NCI-H2196 (cell line): ENCODE measurements at regions not wholly inside any gene's neighbourhood (a gene's known extent, or its start where the extent isn't known, plus 50 kb on each side); places are given as distances from the start of the nearest gene placed in this dataset.

Experiments used
- DNase-seq: peaks from one replicate; lab custom pipeline; 2025; ENCODE audit not compliant: unreplicated experiment; lab: John Stamatoyannopoulos, UW

DNA sequence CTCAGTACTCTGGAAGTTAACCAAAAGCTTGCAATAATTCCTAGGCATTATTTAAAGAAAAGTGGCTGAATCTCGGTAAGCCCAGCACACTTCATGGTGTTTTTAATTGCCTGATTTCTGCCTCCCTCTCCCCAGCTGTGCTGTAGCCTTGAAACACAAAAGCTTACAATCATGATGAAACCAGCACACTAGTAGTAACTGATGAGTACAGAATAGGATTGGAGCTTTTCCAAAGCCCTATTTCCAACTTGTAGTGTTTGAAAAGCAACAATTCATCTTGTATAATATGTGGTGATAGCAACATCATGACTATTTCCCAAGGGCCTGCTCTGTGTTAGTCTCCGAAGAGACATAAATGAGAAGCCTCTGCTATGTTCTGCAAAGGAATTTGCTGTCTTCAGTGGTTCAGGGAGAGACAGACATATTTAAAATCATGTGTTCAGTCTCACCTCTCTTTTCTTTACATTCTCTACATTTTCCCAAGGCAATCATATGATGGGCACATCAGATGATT, 1015.0 kb downstream of the BCL11A start:
- no peak for DNase-seq

DNA sequence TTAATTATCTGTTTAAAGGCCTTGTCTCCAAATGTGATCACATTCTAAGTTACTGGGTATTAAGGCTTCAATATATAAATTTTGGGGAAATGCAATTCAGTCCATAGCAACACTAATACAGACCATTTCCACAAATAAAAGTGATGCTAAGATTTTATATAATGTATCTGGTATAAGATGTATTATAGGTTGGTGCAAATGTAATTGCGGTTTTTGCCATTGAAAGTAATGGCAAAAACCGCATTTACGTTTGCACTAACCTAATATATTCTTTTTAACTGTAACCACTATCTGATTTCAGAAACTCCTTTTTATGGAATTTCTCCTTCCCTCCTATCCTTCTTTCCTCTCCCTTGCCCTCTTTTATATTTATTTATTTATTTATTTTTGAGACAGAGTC, 1020.6 kb downstream of the BCL11A start:
- no peak for DNase-seq

DNA sequence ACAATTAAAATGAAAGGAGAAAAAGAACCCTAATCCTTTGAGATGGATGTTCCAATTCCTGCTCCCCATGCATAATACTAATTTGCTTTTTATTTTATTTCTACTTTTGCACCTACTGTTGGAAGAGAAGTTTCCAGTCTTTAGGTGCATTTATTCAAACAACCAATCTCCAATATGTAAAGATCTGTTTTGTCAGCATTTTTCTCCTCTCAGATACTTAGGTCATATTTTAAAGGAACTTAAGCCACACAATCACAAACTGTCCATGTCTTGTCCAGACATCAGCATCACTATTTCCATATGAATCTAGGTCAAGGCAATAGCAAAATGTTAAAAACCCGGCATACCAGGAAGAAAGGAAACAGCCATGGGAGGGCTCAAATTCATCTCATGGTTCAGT, 1023.2 kb downstream of the BCL11A start:
- DNase-seq, result no peak

DNA sequence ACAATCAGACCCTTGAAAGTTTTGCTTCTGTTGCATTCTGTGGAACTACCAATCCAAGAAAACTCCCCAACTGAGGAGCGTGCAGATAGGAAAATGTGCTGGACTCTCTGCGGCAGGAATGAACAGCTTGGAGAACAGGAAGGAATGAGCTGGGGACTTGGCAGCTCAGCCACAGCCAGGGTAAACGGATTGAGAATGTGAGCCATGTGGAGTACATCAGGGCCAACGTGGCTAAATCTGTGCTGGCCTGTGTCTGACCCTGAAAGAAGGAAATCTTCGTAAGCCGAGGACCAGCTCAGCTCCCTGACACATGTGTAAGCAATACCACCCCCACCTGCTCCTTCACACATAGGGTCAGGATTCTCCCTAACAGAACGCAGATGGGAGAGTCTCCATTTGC, 1023.7 kb downstream of the BCL11A start:
- no peak for DNase-seq

DNA sequence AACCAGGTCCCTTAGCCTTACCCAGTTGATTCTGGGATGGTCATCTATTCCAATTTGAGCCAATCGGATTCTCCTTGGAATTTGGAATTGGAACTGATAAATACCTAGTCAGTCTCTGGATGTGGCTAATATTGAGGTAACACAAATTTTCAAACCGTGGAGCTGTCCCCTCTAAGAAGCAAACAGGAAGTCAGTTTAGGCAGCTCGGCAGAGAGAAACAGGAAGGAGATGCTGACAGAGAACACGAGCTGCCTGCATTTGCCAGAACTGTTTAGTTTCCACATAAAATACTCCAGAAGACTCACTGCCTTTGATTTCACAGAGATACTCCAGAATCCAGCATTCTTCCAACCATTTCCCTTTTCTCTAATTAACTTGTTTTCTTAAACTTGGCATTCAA, 1024.9 kb downstream of the BCL11A start:
- DNase-seq, result no peak

DNA sequence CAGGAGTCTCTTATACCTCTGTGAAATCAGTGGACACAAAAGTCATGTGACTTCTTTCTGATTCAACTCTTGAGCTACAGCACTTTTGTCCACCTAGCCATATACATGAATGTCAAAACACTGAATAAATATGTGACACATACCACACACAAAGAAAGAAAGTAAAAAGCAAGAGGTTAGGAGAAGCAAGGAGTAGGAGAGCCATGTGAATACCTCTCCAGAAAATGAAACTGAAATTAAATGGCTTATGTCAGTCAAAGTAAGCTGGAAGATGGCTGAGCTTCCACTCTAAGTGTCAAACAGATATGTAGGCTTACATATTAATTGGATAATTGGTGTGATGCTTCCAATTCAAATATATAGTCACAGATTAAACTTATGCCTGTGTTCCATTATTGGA, 1050.5 kb downstream of the BCL11A start:
- DNase-seq, result no peak

DNA sequence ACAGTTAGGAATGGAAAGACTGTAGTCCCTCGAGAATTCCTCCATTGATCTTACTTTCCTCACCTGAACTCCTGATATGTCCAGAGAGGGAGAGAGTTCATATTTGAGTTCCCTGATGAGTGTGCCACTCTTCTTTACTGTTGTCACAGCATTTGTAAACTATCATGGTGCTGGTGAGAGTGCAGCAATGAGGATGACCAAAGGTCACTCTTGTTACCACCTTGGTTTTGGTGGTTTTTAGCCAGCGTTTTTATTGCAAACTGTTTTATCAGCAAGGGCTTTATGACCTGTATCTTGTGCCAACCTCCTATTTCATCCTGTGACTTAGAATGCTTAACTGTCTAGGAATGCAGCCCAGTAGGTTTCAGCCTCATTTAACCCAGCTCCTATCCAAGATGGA, 1062.5 kb downstream of the BCL11A start:
- no peak for DNase-seq

DNA sequence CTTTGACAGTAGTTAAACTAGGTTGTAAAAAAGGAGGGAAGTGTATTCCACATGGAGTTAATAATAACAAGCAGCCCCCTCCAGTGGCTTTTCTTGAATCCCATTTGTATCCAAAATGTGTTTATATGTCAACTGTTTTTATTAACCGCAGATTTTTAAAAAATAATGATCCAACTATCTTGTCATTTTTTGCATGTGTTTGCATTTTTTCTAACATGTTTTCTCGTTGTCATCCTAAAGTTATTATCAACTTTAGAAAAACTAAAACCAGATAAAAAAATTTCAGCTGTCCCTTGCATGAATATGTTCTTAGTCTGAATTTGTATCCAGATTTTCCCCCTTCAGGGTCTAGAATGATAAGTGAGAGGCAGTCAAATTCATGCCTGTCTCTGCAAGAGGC, 1063.3 kb downstream of the BCL11A start:
- no peak for DNase-seq

DNA sequence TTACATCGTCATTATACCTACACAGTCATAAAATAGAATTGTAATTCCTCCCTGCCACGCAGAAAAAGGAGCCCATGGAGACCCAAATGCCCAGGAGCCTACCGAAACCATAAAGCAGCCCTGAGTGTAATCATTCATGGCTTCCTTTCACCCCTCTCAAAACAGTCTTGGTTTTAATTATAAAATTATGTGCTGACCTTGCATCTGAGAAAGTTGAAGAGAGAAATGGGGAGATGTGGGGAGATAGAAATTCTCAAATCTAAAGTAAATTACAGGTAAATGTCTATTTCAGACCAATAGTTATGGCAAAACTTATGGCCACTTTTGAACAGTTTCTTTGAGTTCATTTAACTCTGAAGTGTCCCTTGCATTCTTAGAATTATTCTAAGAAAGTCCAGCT, 1068.8 kb downstream of the BCL11A start:
- no peak for DNase-seq

DNA sequence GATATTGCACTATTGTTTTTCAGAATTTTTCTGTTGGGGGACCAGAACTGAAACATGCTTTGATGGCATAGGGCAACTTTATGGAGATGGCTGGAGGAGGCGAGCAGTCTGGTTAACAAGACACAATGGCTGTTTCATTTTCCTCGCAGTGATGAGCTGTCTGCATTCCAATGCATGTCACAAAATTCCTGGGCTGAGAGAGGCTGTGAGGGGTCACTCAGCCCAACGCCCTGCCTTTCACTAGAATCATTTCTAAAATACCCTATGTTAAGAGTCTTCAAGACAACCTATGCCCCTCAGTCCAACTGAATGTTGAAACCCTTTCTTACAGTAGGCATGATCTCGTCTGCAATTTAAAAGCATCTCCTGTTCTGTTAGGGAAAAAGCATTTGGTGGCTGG, 1090.0 kb downstream of the BCL11A start:
- no peak for DNase-seq

DNA sequence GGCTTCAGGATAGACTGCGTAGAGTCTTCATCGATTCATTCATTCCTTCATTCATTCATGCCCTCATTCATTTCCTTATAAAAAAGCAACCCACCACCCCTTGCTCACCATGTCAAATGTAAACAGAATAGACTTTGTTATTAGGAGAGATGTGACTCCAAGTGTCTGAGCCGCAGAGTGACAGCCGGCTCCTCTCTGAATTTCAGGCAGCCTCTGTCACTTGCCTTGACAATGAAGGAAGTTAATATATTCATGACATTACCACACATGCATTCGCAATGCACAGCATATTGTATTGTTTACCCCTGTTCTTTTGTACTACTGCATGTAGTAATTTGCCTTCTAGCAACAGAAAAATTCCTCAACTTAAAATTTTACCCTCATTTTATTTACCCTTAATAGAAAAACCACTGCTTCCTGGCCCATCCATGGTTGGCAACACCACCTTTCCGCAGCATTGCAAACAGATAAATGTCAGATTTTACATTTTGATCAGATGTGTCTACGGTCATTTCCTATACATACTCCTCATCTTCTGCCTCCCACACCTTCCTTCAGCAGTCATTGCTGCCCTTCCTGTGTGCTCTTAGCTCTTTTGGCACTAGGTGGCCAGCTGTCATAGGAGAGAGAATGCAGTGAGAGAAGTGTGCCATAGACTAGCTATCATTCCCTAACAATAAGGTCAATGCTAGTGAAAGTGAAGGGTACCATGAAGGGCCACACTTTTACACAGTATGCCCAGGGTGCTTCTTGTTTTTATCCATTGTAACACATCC, 1090.8 kb downstream of the BCL11A start:
- DNase-seq, result no peak

DNA sequence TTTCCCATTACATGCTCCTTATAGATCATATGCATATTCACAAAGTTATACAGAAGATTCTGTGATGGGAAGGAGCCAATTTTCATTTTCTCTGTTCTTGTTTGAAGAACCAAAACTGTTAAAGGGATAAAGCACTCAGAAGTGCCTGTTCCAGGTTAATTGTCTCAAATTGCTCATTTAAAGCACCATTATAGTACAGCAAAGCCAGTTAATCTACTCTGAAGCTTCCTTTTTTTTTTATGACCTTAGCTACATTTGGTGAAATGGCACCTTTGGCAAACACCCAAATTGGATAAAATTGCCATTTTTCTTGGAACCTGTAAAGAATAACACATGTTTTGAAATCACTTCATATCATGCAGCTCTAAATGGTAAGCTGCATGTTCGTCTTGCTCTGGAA, 1092.3 kb downstream of the BCL11A start:
- no peak for DNase-seq

DNA sequence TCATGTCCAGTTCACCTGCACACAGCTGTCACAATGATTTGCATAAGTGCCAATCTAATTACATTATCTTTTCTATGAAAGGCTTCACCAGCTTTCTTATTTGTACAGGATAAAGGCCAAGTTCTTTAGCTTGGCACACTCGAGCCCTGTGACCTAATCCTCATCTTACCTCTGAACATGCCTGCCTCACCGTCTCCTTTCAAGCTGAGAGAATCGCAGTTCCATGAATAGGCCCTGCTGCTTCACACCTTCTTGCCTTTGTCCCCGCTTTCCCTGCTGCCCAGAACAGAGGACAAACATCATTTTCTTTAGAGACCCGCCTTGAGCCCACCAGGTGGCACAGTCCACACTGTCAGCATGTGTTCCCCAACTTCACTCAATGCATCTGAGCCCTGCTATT, 1094.7 kb downstream of the BCL11A start:
- DNase-seq, result peak; percentile 48

DNA sequence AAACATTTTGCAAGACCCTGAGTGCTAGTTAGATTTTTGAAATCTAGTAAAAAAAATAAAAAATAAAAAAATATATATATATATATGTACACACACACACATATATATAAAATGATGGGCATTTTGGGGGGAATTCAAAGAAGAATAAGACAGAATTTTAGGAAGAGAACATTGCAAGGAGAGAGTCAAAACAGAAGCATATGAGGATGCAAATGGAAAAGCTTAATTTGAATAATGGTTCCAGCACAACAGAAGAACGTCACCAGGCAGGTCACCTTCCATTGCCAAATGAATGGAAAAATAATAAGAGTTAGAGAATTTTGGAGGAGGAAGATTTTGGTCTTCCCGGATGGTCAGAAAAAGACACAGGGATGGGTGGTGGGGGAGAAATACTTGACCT, 1097.2 kb downstream of the BCL11A start:
- no peak for DNase-seq

DNA sequence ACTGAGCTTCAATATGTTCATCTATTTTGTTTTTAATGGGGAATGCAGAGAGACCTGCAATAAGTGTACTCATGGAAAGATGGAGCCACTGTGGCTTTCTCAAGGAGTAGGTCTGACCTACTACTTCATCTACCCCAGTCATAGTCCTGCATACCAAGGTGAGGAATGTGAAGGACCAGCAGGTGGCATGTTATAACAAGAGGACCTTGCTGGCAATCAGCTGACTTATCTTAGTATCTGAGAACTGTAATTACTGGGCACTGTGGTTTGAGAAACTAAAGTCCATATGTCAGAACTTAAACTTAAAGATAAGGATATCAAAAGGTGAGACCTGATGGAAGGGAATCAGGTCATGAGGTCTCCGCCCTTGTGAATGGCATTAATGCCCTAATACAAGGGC, 1104.2 kb downstream of the BCL11A start:
- DNase-seq, result no peak

DNA sequence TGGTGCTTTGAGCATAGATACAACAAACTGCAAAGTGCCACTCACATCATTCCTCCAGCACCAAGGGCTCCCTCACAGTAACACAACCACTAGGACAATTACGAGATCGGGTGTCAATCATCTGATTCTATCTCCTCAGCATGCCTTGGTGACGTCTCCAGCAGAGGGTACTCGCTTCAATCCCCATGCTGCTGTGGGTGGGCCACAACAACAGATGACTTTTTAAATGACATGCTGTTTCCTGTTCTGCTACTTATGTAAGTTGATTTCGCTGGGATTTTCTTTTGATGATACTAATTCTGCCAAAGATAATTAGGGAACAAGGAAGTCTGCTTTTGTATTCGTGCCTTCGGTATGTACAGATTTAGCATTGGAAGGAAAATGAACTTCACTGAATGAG, 1113.0 kb downstream of the BCL11A start:
- DNase-seq, result no peak

DNA sequence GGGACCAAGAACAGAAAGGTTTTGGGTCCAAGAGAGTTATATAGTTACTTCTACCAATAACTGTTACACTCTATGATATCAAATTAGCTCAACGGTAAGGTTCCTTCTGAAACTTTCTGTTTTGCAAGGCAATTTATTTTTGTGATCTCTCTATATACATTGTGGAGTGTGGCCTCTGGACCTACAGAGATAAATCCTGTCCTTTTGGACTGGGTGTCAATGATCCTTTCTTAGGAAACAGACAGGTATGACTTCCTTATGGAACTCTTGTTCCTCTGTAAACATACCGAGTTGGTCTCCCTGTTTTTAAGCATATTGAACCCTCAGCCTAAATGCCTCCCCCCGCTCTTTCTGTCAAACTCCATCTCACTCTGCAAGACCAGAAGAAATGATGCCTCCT, 1117.8 kb downstream of the BCL11A start:
- DNase-seq, result no peak

DNA sequence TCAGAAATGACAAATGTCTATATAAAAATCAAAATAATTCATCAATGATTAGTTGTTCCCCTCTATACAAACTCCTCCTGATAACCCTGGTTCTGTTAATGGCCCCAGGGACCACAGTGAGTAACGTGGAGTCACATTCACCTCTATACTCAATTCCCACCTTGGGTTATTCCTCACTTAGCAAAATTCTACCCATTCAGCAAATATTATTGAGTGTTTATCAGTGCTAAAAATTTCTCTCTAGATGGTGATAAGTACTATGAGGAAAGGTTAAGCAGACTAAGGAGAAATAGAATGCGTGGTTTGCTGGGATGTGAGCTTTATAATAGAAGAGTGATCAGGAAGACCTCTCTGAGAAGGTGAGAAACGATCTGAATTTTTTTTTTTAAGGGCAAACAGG, 1124.5 kb downstream of the BCL11A start:
- DNase-seq, result no peak

DNA sequence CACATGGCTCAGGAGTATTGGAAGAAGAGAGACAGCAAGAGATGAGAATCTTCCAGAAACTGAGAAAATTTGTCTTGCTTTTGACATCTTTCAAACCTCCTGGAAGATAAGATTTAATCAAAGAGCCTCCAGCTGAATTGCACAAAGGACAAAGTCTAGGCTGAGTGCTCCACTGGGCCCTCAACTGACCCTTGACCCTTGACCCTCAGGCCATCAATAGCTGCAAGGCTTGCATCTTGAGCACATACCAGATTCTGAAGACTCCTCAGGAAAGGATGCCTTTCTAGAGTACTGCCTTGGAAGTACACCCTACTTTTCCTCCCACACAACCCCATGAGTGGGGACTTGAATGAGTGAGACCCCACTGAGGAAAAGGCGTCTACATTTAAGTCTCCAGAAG, 1125.5 kb downstream of the BCL11A start:
- DNase-seq, result no peak

DNA sequence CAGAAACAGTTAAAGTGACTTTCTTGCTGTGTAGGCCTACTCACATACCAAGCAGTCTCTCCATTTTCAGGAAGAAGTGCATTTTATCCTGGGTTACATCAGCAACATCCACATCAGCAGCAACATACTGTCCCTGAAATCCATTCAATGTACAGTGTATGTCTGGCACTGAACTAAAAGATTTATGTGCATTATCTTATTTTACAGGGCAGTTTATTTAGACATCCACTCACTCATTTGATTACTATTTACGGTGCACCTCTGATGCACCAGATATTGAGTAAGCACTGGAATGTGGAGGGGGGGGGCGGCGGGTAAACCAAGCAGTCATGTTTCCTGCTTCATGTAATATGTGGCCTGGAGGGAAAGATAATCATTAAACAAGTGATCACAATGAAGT, 1128.2 kb downstream of the BCL11A start:
- no peak for DNase-seq

DNA sequence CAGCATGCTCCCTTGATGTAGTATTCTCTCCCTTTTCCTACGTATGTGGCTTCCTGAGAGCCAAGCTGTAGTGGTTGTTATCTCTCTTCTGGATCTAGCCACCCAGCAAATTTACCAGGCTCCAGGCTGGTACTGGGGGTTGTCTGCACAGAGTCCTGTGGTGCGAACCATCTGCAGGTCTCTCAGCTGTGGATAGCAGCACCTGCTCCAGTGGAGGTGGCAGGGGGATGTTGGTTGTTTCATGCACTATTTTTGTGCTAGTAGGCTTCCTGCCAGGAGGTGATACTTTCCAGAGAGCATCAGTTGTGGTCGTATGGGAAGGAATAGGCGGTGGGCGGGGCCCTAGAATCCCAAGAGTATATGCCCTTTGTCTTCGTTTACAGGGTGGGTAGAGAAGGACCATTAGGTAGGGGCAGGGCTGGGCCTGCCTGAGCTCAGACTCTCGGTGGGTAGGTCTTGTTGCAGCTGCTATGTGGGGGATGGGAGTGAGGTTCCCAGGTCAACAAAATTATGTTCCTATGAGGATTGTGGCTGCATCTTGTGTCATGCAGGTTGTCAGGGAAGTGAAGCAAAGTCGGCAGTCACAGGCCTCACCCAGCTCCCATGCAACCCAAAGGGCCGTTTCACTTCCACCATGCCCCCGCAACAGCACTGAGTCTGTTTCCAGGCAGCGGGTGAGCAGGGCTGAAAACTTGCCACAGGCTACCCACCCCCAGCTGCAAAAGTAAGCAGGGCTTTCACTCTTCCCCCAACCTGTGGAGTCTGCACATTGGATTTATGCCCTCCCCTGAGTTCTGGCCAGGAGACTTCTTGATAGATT, 1139.5 kb downstream of the BCL11A start:
- no peak for DNase-seq

DNA sequence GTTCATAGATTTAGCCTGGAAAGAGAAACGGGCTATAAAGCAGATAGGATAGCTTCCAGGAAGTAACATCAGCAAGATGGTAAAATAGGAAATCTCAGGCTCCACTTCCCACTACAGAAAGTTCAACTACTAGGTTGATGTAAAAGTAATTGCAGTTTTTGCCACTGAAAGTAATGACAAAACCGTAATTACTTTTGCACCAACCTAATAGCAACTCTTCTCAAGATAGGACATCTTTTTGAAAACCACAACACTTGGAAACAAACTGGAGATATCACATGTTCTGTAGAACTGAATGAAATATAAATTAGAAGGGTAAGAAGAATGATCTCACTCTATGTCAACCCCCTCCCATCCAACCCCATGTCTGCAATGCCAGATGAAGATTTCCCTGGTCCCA, 1154.3 kb downstream of the BCL11A start:
- no peak for DNase-seq
